Left lung (tissue), 4 donors: ENCODE measurements at regions not wholly inside any gene's neighbourhood (a gene's known extent, or its start where the extent isn't known, plus 50 kb on each side); places are given as distances from the start of the nearest gene placed in this dataset.

Experiments used
- ATAC-seq: fragments of 200-7000 bp; cut with Tn5 transposase; one replicate; pipeline ENCODE4 v1.9.1; 2020; ENCODE audit warnings: moderate library complexity
- DNase-seq, 4 donors: peaks; one replicate each; pipeline ENCODE4 v3.0.0-alpha.2; 2013 to 2020
- H3K27ac ChIP-seq, 2 donors: fragments of 200-600 bp; sonication (generic) in 1 of 2; one replicate each; pipeline versions ENCODE4 v1.5.0 to v1.8.0; 2020 to 2021
- H3K27me3 ChIP-seq, 2 donors: fragments of 200-600 bp; sonication (generic) in 1 of 2; one replicate each; pipeline versions ENCODE4 v1.5.0 to v1.8.0; 2020 to 2021
- H3K36me3 ChIP-seq, 2 donors: fragments of 200-600 bp; sonication (generic) in 1 of 2; one replicate each; pipeline versions ENCODE4 v1.5.0 to v1.8.0; 2020 to 2021
- H3K4me1 ChIP-seq, 2 donors: fragments of 200-600 bp; one replicate each; pipeline ENCODE4 v1.8.0; 2021
- H3K4me3 ChIP-seq, 2 donors: fragments of 200-600 bp; sonication (generic) in 1 of 2; one replicate each; pipeline versions ENCODE4 v1.5.0 to v1.8.0; 2020 to 2021; ENCODE audit warnings: mild to moderate bottlenecking in 1 of 2
- H3K9me3 ChIP-seq, 2 donors: fragments of 200-600 bp; sonication (generic) in 1 of 2; one replicate each; pipeline versions ENCODE4 v1.5.0 to v1.8.0; 2020 to 2021
- CTCF ChIP-seq, 2 donors: fragments of 200-600 bp; sonication (generic) in 1 of 2; IDR thresholded peaks; one replicate each; pipeline versions ENCODE4 v1.5.0 to v1.8.0; 2021; ENCODE audit warnings: antibody characterized with exemption in 2 of 2
- intact Hi-C, 2 donors: fragments of 100-400 bp; cut with DNase I; formaldehyde crosslinking; loops; one replicate each; pipeline versions ENCODE4 v1.11.2 to v1.14.2; 2022
- donor health status: DM: no; HTN: yes; CAD: no.
- donor health status: DM: no; HTN: no; CAD: no.

DNA sequence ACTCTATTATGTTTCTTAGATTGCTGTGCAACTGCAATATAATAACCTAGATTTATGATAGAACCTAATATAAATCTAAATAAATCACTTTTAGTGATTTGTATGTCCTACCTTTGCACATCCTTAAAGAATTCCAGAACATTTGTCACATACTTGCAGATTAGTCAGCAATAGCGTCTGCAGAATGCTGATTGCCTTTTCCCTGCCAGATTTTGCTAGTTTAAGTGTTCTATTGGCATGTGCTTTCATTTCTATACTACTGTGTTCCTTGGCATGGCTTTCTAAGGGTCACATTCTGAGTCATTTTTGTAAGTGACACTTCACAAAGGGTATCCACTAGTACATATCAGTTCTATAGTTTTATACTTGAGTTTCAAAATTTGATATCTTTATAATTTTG, 303.1 kb upstream of the GIMD1 start:
- H3K27ac ChIP-seq = no peak overlapping the region
- H3K4me3 ChIP-seq = no peak overlapping the region
- intact Hi-C loops = no loop called here
- no peaks in the 10 kb centered on the region for H3K36me3 ChIP-seq
- H3K27me3 ChIP-seq = no peaks in the 10 kb centered on the region
- H3K4me1 ChIP-seq = peaks cover 0 to 3% of the 10 kb centered on the region in 2 donors
- no peak for ATAC-seq
- peaks cover 0 to 8% of the 10 kb centered on the region in 2 donors for H3K9me3 ChIP-seq
- TF ChIP-seq CTCF (IDR thresholded peaks at IDR 0.05) = no peak
- DNase-seq = no peak

- intact Hi-C loops = no loop called here
- DNase-seq = no peak
Measured at GRCh38 chr4:106670976-106671375, 302.4 kb upstream of the GIMD1 start.

GRCh38 chr4:106659371-106659770, 290.8 kb upstream of the GIMD1 start:
- no peaks in the 10 kb centered on the region for H3K9me3 ChIP-seq
- peak in 1 of 4 donors; percentile 12 for DNase-seq
- intact Hi-C loops = no loop called here
- H3K4me3 ChIP-seq = no peak overlapping the region
- H3K27me3 ChIP-seq = no peaks in the 10 kb centered on the region
- no peaks in the 10 kb centered on the region for H3K36me3 ChIP-seq
- no peaks in the 10 kb centered on the region for H3K4me1 ChIP-seq
- no peak for ATAC-seq
- no peak overlapping the region for H3K27ac ChIP-seq
- TF ChIP-seq CTCF (IDR thresholded peaks at IDR 0.05) = no peak

More at GRCh38 chr4:106670976-106671375, 302.4 kb upstream of the GIMD1 start:
- Histone ChIP-seq H3K27me3 (no peaks in the 10 kb centered on the region), H3K4me3 (no peak overlapping the region), H3K9me3 (peaks cover 0 to 8% of the 10 kb centered on the region in 2 donors), H3K4me1 (peaks cover 0 to under 1% of the 10 kb centered on the region in 2 donors), H3K36me3 (no peaks in the 10 kb centered on the region), H3K27ac (no peak overlapping the region)
- no peak for TF ChIP-seq CTCF (IDR thresholded peaks at IDR 0.05)
- no peak for ATAC-seq

GRCh38 chr4:106652095-106652494, 283.5 kb upstream of the GIMD1 start:
- DNase-seq = no peak
- intact Hi-C loops = no loop called here
- Histone ChIP-seq H3K9me3 (no peaks in the 10 kb centered on the region), H3K4me1 (no peaks in the 10 kb centered on the region), H3K36me3 (no peaks in the 10 kb centered on the region), H3K4me3 (no peak overlapping the region), H3K27ac (no peak overlapping the region), H3K27me3 (no peaks in the 10 kb centered on the region)
- TF ChIP-seq CTCF (IDR thresholded peaks at IDR 0.05) = no peak
- no peak for ATAC-seq

GRCh38 chr4:106650701-106651100, 282.1 kb upstream of the GIMD1 start:
- Histone ChIP-seq H3K27me3 (no peaks in the 10 kb centered on the region), H3K4me3 (no peak overlapping the region), H3K27ac (no peak overlapping the region), H3K36me3 (no peaks in the 10 kb centered on the region), H3K4me1 (no peaks in the 10 kb centered on the region), H3K9me3 (no peaks in the 10 kb centered on the region)
- DNase-seq (no peak), ATAC-seq (no peak)
- TF ChIP-seq CTCF (IDR thresholded peaks at IDR 0.05) = no peak
- intact Hi-C loops = no loop called here
